22Rv1 (cell line): ENCODE measurements at regions not wholly inside any gene's neighbourhood (a gene's known extent, or its start where the extent isn't known, plus 50 kb on each side); places are given as distances from the start of the nearest gene placed in this dataset.

ENCODE experiments used
- H3K27ac ChIP-seq: fragments of 450-650 bp; 2 replicates; pipeline ENCODE4 v1.5.1; 2017
- CTCF ChIP-seq: fragments of 450-650 bp; IDR thresholded peaks from 2 replicates; pipeline ENCODE4 v1.5.1; 2017; ENCODE audit warnings: mild to moderate bottlenecking
- ZFX ChIP-seq: fragments of 450-650 bp; IDR thresholded peaks from 2 replicates; pipeline ENCODE4 v1.6.1; 2017; ENCODE audit warnings: antibody characterized with exemption, borderline replicate concordance

DNA sequence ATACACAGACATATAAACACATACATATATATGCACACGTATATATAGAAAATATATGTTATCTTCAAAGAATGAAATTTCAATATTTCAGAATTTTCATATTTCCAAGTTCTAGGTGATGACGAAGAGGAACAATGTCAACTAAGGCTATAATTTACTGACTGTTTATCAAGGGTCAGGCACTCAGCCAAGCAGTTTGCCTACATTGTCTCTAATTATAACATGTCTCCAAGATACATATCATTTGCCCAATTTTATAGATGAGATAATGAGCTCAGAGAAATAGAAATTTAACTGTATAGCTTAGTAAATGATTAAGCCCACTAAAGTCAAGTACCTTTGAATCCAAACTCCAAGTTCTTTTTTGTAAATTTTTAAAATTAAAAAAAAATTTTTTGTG, 99.9 kb upstream of the PLSCR4 start:
- no peak for TF ChIP-seq ZFX
- no peak overlapping the region for H3K27ac ChIP-seq

GRCh38 chr3:146345900-146346299, 95.0 kb upstream of the PLSCR4 start:
- no peak for TF ChIP-seq ZFX
- TF ChIP-seq CTCF: no peak
- H3K27ac ChIP-seq: no peak overlapping the region

GRCh38 chr3:146343551-146343950, 92.6 kb upstream of the PLSCR4 start:
- H3K27ac ChIP-seq: no peak overlapping the region
- no peak for TF ChIP-seq ZFX
- no peak for TF ChIP-seq CTCF

DNA sequence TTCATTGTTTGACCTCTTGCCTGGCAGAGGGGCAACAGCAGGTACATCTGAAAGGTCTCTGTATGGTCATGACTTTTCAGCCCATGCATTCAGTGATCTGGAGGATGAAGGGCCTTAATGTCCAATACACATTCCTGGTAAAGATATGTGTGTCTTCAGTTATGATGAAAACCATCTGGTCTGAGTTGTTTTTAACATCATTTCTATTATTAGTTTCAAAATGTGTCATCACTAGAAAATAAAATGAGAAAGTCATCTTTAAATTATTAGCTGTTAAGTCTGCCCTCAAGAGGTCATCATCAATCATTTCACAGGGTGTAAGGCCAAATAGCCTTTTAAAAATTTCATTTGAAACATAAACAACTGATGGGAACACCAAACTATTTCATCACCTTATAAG, 92.1 kb upstream of the PLSCR4 start:
- H3K27ac ChIP-seq: no peak overlapping the region
- TF ChIP-seq ZFX: no peak
- no peak for TF ChIP-seq CTCF

DNA sequence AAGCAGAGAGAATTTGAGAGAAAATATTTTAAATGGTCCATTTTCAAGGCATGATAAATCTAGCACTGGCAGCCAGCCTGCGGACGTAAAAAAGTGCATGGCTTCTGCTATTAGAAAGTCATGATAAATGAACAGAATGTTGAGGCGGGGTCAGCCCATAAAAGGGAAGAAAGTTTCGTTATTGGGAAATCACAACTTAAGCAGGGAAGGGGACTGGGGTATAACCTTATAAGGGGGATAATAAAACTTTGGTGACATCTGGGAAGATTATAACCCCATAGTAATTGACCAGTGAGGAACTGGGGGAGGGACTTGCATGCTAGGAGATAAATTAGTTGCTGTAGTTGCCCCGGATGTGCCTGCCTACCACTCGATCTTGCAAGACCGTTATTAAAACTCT, 88.4 kb upstream of the PLSCR4 start:
- TF ChIP-seq CTCF: no peak
- no peak for TF ChIP-seq ZFX
- H3K27ac ChIP-seq: no peak overlapping the region

GRCh38 chr3:146337991-146338390, 87.1 kb upstream of the PLSCR4 start:
- TF ChIP-seq CTCF: no peak
- no peak for TF ChIP-seq ZFX
- no peak overlapping the region for H3K27ac ChIP-seq

- TF ChIP-seq ZFX (no peak), CTCF (no peak)
- no peak overlapping the region for H3K27ac ChIP-seq
These were observed 84.5 kb upstream of the PLSCR4 start for GRCh38 chr3:146335386-146335785.

GRCh38 chr3:146334151-146334550, 83.2 kb upstream of the PLSCR4 start:
- no peak for TF ChIP-seq CTCF
- TF ChIP-seq ZFX: no peak

More at GRCh38 chr3:146334151-146334550, 83.2 kb upstream of the PLSCR4 start:
- H3K27ac ChIP-seq: no peak overlapping the region
